ENCODE measurements at regions not wholly inside any gene's neighbourhood (a gene's known extent, or its start where the extent isn't known, plus 50 kb on each side); places are given as distances from the start of the nearest gene placed in this dataset.

GRCh38 chr15:96112018-96112417 lies 218.5 kb upstream of the NR2F2 start:
- no peaks in the 10 kb centered on the region for H3K36me3 ChIP-seq (ENCODE audit: control insufficient read depth in 2 of 2, extremely low read depth in 1 of 2, insufficient read depth in 2 of 2, low read length in 2 of 2)
- H3K27ac ChIP-seq (ENCODE audit: control insufficient read depth, insufficient read depth, low read length): no peak overlapping the region
- DNase-seq (ENCODE audit: low read depth, low spot score): no peak
- no peaks in the 10 kb centered on the region for H3K4me1 ChIP-seq (ENCODE audit: control insufficient read depth, extremely low read depth, insufficient read depth, low read length)
- no peaks in the 10 kb centered on the region for H3K79me2 ChIP-seq (ENCODE audit: control insufficient read depth, insufficient read depth, low read length)
- H3K4me3 ChIP-seq (ENCODE audit: control insufficient read depth in 2 of 3, extremely low read depth in 1 of 3, insufficient read depth in 2 of 3, low read depth in 1 of 3, low read length in 3 of 3): no peak overlapping the region
- H3K4me2 ChIP-seq (ENCODE audit: control insufficient read depth, extremely low read depth, insufficient read depth, low read depth, low read length): no peak overlapping the region
- no peaks in the 10 kb centered on the region for H4K20me1 ChIP-seq (ENCODE audit: control insufficient read depth, extremely low read depth, insufficient read depth, low read length)
- no peaks in the 10 kb centered on the region for H3K9me3 ChIP-seq (ENCODE audit: control insufficient read depth, low read depth, low read length)
- dilution Hi-C loops (cut with MboI; ENCODE audit: extremely low pct_ligation_motif_present, low sequenced_read_pairs): no loop called here
- no peak for FAIRE-seq
- H3K9ac ChIP-seq (ENCODE audit: control insufficient read depth, extremely low read depth, insufficient read depth, low read length): no peak overlapping the region
- no peaks in the 10 kb centered on the region for H3K9me1 ChIP-seq (ENCODE audit: control insufficient read depth, extremely low read depth, insufficient read depth, low read length)
- H2AFZ ChIP-seq (ENCODE audit: control insufficient read depth, low read length): no peak overlapping the region
- no peaks in the 10 kb centered on the region for H3K27me3 ChIP-seq (ENCODE audit: control insufficient read depth, extremely low read depth, insufficient read depth, low read length)
- TF ChIP-seq EZH2 (IDR thresholded peaks at IDR 0.05; ENCODE audit: low read length) (no peak), CTCF (optimal IDR thresholded peaks at IDR 0.05 in 1 of 3, IDR thresholded peaks at IDR 0.05 in 1 of 3, conservative IDR thresholded peaks at IDR 0.05 in 1 of 3; ENCODE audit: extremely low read depth in 1 of 3, insufficient read depth in 2 of 3, low read length in 3 of 3) (no peak)

GRCh38 chr15:96115642-96116041 lies 214.9 kb upstream of the NR2F2 start:
- H3K9ac ChIP-seq (ENCODE audit: control insufficient read depth, extremely low read depth, insufficient read depth, low read length): no peak overlapping the region
- H3K27ac ChIP-seq (ENCODE audit: control insufficient read depth, insufficient read depth, low read length): no peak overlapping the region
- no peaks in the 10 kb centered on the region for H3K36me3 ChIP-seq (ENCODE audit: control insufficient read depth in 2 of 2, extremely low read depth in 1 of 2, insufficient read depth in 2 of 2, low read length in 2 of 2)
- TF ChIP-seq EZH2 (IDR thresholded peaks at IDR 0.05; ENCODE audit: low read length): no peak
- TF ChIP-seq CTCF (optimal IDR thresholded peaks at IDR 0.05 in 1 of 3, IDR thresholded peaks at IDR 0.05 in 1 of 3, conservative IDR thresholded peaks at IDR 0.05 in 1 of 3; ENCODE audit: extremely low read depth in 1 of 3, insufficient read depth in 2 of 3, low read length in 3 of 3): no peak
- no peak overlapping the region for H3K4me2 ChIP-seq (ENCODE audit: control insufficient read depth, extremely low read depth, insufficient read depth, low read depth, low read length)
- no peak overlapping the region for H3K4me3 ChIP-seq (ENCODE audit: control insufficient read depth in 2 of 3, extremely low read depth in 1 of 3, insufficient read depth in 2 of 3, low read depth in 1 of 3, low read length in 3 of 3)
- peaks cover 4% of the 10 kb centered on the region for H3K4me1 ChIP-seq (ENCODE audit: control insufficient read depth, extremely low read depth, insufficient read depth, low read length)
- H2AFZ ChIP-seq (ENCODE audit: control insufficient read depth, low read length): no peak overlapping the region
- H3K79me2 ChIP-seq (ENCODE audit: control insufficient read depth, insufficient read depth, low read length): no peaks in the 10 kb centered on the region
- dilution Hi-C loops (cut with MboI; ENCODE audit: extremely low pct_ligation_motif_present, low sequenced_read_pairs): no loop called here
- no peaks in the 10 kb centered on the region for H3K27me3 ChIP-seq (ENCODE audit: control insufficient read depth, extremely low read depth, insufficient read depth, low read length)
- H3K9me1 ChIP-seq (ENCODE audit: control insufficient read depth, extremely low read depth, insufficient read depth, low read length): no peaks in the 10 kb centered on the region
- no peak for DNase-seq (ENCODE audit: low read depth, low spot score)
- H3K9me3 ChIP-seq (ENCODE audit: control insufficient read depth, low read depth, low read length): no peaks in the 10 kb centered on the region
- no peaks in the 10 kb centered on the region for H4K20me1 ChIP-seq (ENCODE audit: control insufficient read depth, extremely low read depth, insufficient read depth, low read length)
- FAIRE-seq: no peak

Data from keratinocyte (primary cell).